RWPE1 (cell line): ENCODE measurements at regions not wholly inside any gene's neighbourhood (a gene's known extent, or its start where the extent isn't known, plus 50 kb on each side); places are given as distances from the start of the nearest gene placed in this dataset.

Experiments used
- CTCF ChIA-PET: fragments of 350-600 bp; sonication (Branson Sonifier 250); formaldehyde crosslinking; extraction: SDS; loops from one replicate; lab custom pipeline; 2021; lab: Yijun Ruan, JAX
- POLR2A ChIA-PET: fragments of 400-600 bp; formaldehyde crosslinking; extraction: SDS; loops from one replicate; lab custom pipeline; 2020; ENCODE audit warnings: antibody characterized with exemption; ENCODE audit not compliant: low non-redundant PET; lab: Yijun Ruan, JAX
- DNase-seq: peaks from one replicate; pipeline ENCODE4 v3.0.0; 2012; ENCODE audit warnings: low spot score
- H3K27ac ChIP-seq: fragments of 450-650 bp; 2 replicates; pipeline ENCODE4 v1.5.1; 2017
- CTCF ChIP-seq: fragments of 450-650 bp; conservative IDR thresholded peaks from 2 replicates; pipeline ENCODE4 v1.5.1; 2017; ENCODE audit warnings: low read depth, mild to moderate bottlenecking

GRCh38 chr4:159434871-159435241 is 332.0 kb downstream of the RAPGEF2 start:
- DNase-seq: no peak
- ChIA-PET POLR2A (no interaction called here), CTCF (no interaction called here)
- no peak for TF ChIP-seq CTCF
- peak overlapping the region; percentile 71 for H3K27ac ChIP-seq

GRCh38 chr4:159435561-159436023 is 332.7 kb downstream of the RAPGEF2 start:
- DNase-seq: no peak
- ChIA-PET CTCF (interaction anchor here (0.5 to 0.6 kb wide), 3 partner anchors 278 to 802 kb away, joined by 3 to 5 read pairs (median 3); no protein-coding TSS in a partner anchor), POLR2A (no interaction called here)
- TF ChIP-seq CTCF: no peak
- no peak overlapping the region for H3K27ac ChIP-seq

DNA sequence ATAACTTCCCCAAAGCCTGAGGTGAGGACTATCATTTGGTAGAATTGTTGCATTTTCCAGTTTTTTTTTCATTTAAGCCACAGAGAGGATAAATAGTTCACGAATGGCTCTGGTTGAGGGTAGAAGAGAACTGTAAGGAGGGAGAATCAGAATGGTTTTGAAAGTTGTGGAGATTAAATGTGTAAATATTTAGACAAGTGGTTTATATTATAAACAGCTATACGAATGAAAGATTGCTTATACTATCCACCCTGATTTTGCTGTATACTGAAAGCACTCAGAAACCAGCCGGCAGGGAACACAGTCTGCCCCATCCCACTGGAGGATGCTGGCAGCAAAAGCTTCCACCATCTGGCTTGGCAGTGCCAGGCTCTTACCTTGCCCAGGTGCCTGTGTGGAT is 341.1 kb downstream of the RAPGEF2 start:
- ChIA-PET CTCF (interaction anchor here (0.5 to 0.9 kb wide), 2 partner anchors 79 to 102 kb away, joined by 3 to 4 read pairs; no protein-coding TSS in a partner anchor), POLR2A (no interaction called here)
- TF ChIP-seq CTCF: no peak
- no peak for DNase-seq
- H3K27ac ChIP-seq: no peak overlapping the region

GRCh38 chr4:159444678-159445077 is 341.8 kb downstream of the RAPGEF2 start:
- ChIA-PET CTCF (no interaction called here), POLR2A (no interaction called here)
- no peak for DNase-seq
- no peak for TF ChIP-seq CTCF
- no peak overlapping the region for H3K27ac ChIP-seq

DNA sequence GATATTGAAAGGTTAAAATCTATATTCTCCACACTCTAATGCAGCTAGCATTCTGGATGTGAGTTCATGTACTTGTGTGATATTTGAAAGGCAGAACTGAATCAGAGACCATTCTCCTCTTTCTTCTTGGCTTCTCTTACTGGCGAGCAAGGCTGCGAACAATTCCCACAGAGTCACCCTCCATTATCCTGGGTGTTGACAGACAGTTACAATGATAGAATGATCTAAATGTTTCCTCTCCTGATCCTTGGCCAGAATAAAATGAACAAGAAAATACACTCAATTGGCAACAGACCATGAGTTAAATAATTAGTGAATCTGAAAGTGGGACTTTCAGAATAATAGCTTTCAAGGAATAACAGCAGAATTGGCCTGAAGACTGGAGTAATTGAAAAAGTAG is 342.8 kb downstream of the RAPGEF2 start:
- TF ChIP-seq CTCF: no peak
- H3K27ac ChIP-seq: no peak overlapping the region
- POLR2A ChIA-PET: no interaction called here
- CTCF ChIA-PET: interaction anchor here (0.6 to 0.7 kb wide), 3 partner anchors 77 to 1656 kb away, joined by 3 to 6 read pairs (median 3); no protein-coding TSS in a partner anchor
- no peak for DNase-seq

GRCh38 chr4:159446266-159446976 is 343.5 kb downstream of the RAPGEF2 start:
- CTCF ChIA-PET: interaction anchor here (0.5 kb wide), 1 partner anchor 589 kb away, joined by 3 read pairs; no protein-coding TSS in a partner anchor
- peak; percentile 87 for TF ChIP-seq CTCF

More at GRCh38 chr4:159446266-159446976, 343.5 kb downstream of the RAPGEF2 start:
- POLR2A ChIA-PET: no interaction called here
- DNase-seq: peak; percentile 67
- no peak overlapping the region for H3K27ac ChIP-seq
